Forelimb muscle (tissue), 1 donor: ENCODE measurements at regions not wholly inside any gene's neighbourhood (a gene's known extent, or its start where the extent isn't known, plus 50 kb on each side); places are given as distances from the start of the nearest gene placed in this dataset.

Experiments used
- DNase-seq: peaks from one replicate; pipeline ENCODE4 v3.0.0-alpha.2; 2013; ENCODE audit warnings: low read depth

DNA sequence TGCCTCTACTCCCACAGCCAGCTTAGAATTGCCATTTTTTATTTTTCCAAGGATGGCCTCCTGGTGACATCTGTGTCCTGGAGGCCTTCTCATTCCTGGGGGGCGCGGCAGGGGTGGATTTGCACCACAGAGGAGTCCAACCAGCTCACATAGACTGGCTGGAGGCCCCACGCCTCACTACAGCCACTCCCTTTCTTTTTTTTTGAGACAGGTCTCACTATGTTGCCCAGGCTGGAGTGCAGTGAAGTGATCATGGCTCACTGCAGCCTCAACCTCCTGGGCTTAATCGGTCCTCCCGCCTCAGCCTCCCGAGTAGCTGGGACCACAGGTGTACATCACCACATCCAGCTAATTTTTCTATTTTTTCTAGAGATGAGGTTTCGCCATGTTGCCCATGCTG is 57.6 kb upstream of the DOCK1 start:
- no peak for DNase-seq

- no peak for DNase-seq
Observed at GRCh38 chr10:126849646-126850045, 55.6 kb upstream of the DOCK1 start.

GRCh38 chr10:126851414-126852108 is 53.7 kb upstream of the DOCK1 start:
- DNase-seq, result no peak

- no peak for DNase-seq
Observed at GRCh38 chr10:126854726-126855495, 50.3 kb upstream of the DOCK1 start.
